HEK293T (cell line): ENCODE measurements at regions not wholly inside any gene's neighbourhood (a gene's known extent, or its start where the extent isn't known, plus 50 kb on each side); places are given as distances from the start of the nearest gene placed in this dataset.

Source experiments
- CTCF ChIA-PET: fragments of 350-600 bp; formaldehyde crosslinking; extraction: SDS; loops from one replicate; lab custom pipeline; 2021; ENCODE audit warnings: antibody characterized with exemption, inconsistent platforms; lab: Yijun Ruan, JAX
- POLR2A ChIA-PET: fragments of 350-600 bp; formaldehyde crosslinking; extraction: SDS; loops from one replicate; lab custom pipeline; 2020; ENCODE audit warnings: antibody characterized with exemption, inconsistent platforms; lab: Yijun Ruan, JAX
- DNase-seq: peaks from one replicate; pipeline ENCODE4 v3.0.0; 2012; ENCODE audit warnings: mixed read lengths; ENCODE audit errors: extremely low spot score
- ARNT ChIP-seq: fragments of 450-650 bp; IDR thresholded peaks from 2 replicates; pipeline ENCODE4 v1.6.1; 2017; ENCODE audit warnings: mild to moderate bottlenecking
- BHLHE40 ChIP-seq: fragments of 450-650 bp; IDR thresholded peaks from 2 replicates; pipeline ENCODE4 v1.6.1; 2016; ENCODE audit warnings: mild to moderate bottlenecking, moderate library complexity, borderline replicate concordance
- CTBP1 ChIP-seq: fragments of 450-650 bp; IDR thresholded peaks from 2 replicates; pipeline ENCODE4 v1.6.1; 2016; ENCODE audit warnings: borderline replicate concordance
- ELF4 ChIP-seq: fragments of 450-650 bp; IDR thresholded peaks from 2 replicates; pipeline ENCODE4 v1.6.1; 2017; ENCODE audit warnings: antibody characterized with exemption
- FOXA1 ChIP-seq: fragments of 450-650 bp; IDR thresholded peaks from 2 replicates; pipeline ENCODE4 v1.6.1; 2016; ENCODE audit warnings: mild to moderate bottlenecking
- FOXK2 ChIP-seq: fragments of 450-650 bp; IDR thresholded peaks from 2 replicates; pipeline ENCODE4 v1.6.1; 2016; ENCODE audit warnings: mild to moderate bottlenecking
- FOXM1 ChIP-seq: fragments of 450-650 bp; IDR thresholded peaks from 2 replicates; pipeline ENCODE4 v1.6.1; 2017; ENCODE audit warnings: mild to moderate bottlenecking, borderline replicate concordance
- HDGF ChIP-seq: fragments of 450-650 bp; IDR thresholded peaks from 2 replicates; pipeline ENCODE4 v1.6.1; 2017; ENCODE audit warnings: antibody characterized with exemption, borderline replicate concordance
- L3MBTL2 ChIP-seq: fragments of 450-650 bp; conservative IDR thresholded peaks from 2 replicates; pipeline ENCODE4 v1.6.1; 2016; ENCODE audit warnings: mild to moderate bottlenecking
- LEF1 ChIP-seq: fragments of 450-650 bp; IDR thresholded peaks from 2 replicates; pipeline ENCODE4 v1.6.1; 2017; ENCODE audit warnings: mild to moderate bottlenecking, borderline replicate concordance
- NFRKB ChIP-seq: fragments of 450-650 bp; IDR thresholded peaks from 2 replicates; pipeline ENCODE4 v1.6.1; 2016; ENCODE audit warnings: mild to moderate bottlenecking, moderate library complexity
- PKNOX1 ChIP-seq: fragments of 450-650 bp; IDR thresholded peaks from 2 replicates; pipeline ENCODE4 v1.6.1; 2016
- SP1 ChIP-seq: fragments of 450-650 bp; IDR thresholded peaks from 2 replicates; pipeline ENCODE4 v1.6.1; 2017
- SUZ12 ChIP-seq: fragments of 450-650 bp; IDR thresholded peaks from 2 replicates; pipeline ENCODE4 v1.6.1; 2016; ENCODE audit warnings: mild to moderate bottlenecking
- TARDBP ChIP-seq: fragments of 450-650 bp; IDR thresholded peaks from 2 replicates; pipeline ENCODE4 v1.6.1; 2016
- ZNF384 ChIP-seq: fragments of 450-650 bp; IDR thresholded peaks from 2 replicates; pipeline ENCODE4 v1.6.1; 2016

GRCh38 chr2:152962446-152962845, 244.0 kb downstream of the ARL6IP6 start:
- POLR2A ChIA-PET = no interaction called here
- no peak for DNase-seq
- TF ChIP-seq PKNOX1 = no peak
- TF ChIP-seq NFRKB = no peak
- no peak for TF ChIP-seq LEF1
- no peak for TF ChIP-seq ARNT
- TF ChIP-seq ZNF384 = no peak
- no peak for TF ChIP-seq FOXM1
- no peak for TF ChIP-seq HDGF
- no peak for TF ChIP-seq SUZ12
- TF ChIP-seq FOXA1 = no peak
- no peak for TF ChIP-seq FOXK2
- no peak for TF ChIP-seq CTBP1
- TF ChIP-seq BHLHE40 = no peak
- CTCF ChIA-PET = no interaction called here

GRCh38 chr2:152961351-152961750, 242.9 kb downstream of the ARL6IP6 start:
- DNase-seq = no peak
- ChIA-PET POLR2A (no interaction called here), CTCF (no interaction called here)
- TF ChIP-seq NFRKB = no peak
- TF ChIP-seq CTBP1 = no peak
- no peak for TF ChIP-seq ARNT
- TF ChIP-seq ELF4 = no peak
- no peak for TF ChIP-seq FOXK2
- no peak for TF ChIP-seq TARDBP
- TF ChIP-seq PKNOX1 = no peak
- no peak for TF ChIP-seq L3MBTL2

GRCh38 chr2:152950126-152950525, 231.7 kb downstream of the ARL6IP6 start:
- TF ChIP-seq BHLHE40 (no peak), FOXM1 (no peak), LEF1 (no peak), HDGF (no peak), NFRKB (no peak), SP1 (no peak), L3MBTL2 (no peak), PKNOX1 (no peak), ELF4 (no peak), SUZ12 (no peak), FOXA1 (no peak), ZNF384 (no peak), CTBP1 (no peak), FOXK2 (no peak), ARNT (no peak), TARDBP (no peak)
- POLR2A ChIA-PET = no interaction called here
- peak; percentile 8 for DNase-seq
- CTCF ChIA-PET = no interaction called here

- TF ChIP-seq SP1 (no peak), FOXM1 (no peak), ELF4 (no peak), FOXK2 (no peak), CTBP1 (no peak), FOXA1 (no peak), ARNT (no peak), LEF1 (no peak), BHLHE40 (no peak), NFRKB (no peak), TARDBP (no peak), ZNF384 (no peak), SUZ12 (no peak), HDGF (no peak), L3MBTL2 (no peak)
- POLR2A ChIA-PET = no interaction called here
- no peak for DNase-seq
- CTCF ChIA-PET = no interaction called here
Observed at GRCh38 chr2:152944099-152944498, 225.7 kb downstream of the ARL6IP6 start.

GRCh38 chr2:152942940-152943440, 224.6 kb downstream of the ARL6IP6 start:
- DNase-seq = no peak
- ChIA-PET POLR2A (no interaction called here), CTCF (no interaction called here)
- TF ChIP-seq FOXM1 (no peak), FOXA1 (no peak), BHLHE40 (no peak), CTBP1 (no peak), ARNT (no peak), PKNOX1 (no peak)

- ChIA-PET POLR2A (no interaction called here), CTCF (no interaction called here)
- no peak for DNase-seq
- no peak for TF ChIP-seq PKNOX1
Observed at GRCh38 chr2:152930501-152930900, 212.1 kb downstream of the ARL6IP6 start.
